HT-29 (cell line): ENCODE measurements at regions not wholly inside any gene's neighbourhood (a gene's known extent, or its start where the extent isn't known, plus 50 kb on each side); places are given as distances from the start of the nearest gene placed in this dataset.

ENCODE experiments used
- DNase-seq: peaks from one replicate; pipeline ENCODE4 v3.0.0-alpha.2; 2015; ENCODE audit warnings: low spot score

- peak; percentile 87 for DNase-seq
Measured at GRCh38 chr14:100438678-100439592, 115.8 kb downstream of the SLC25A47 start.

- DNase-seq = no peak
Measured at GRCh38 chr14:100439781-100440180, 116.6 kb downstream of the SLC25A47 start.

- DNase-seq = peak; percentile 83
Measured at GRCh38 chr14:100440207-100440631, 117.1 kb downstream of the SLC25A47 start.

- DNase-seq = no peak
Measured at GRCh38 chr14:100440758-100441203, 117.6 kb downstream of the SLC25A47 start.

- DNase-seq = no peak
Measured at GRCh38 chr14:100441271-100441947, 118.3 kb downstream of the SLC25A47 start.

GRCh38 chr14:100442036-100442435, 118.9 kb downstream of the SLC25A47 start:
- no peak for DNase-seq

- DNase-seq = no peak
Measured at GRCh38 chr14:100442498-100443490, 119.7 kb downstream of the SLC25A47 start.

GRCh38 chr14:100443603-100444002, 120.5 kb downstream of the SLC25A47 start:
- no peak for DNase-seq

- DNase-seq = no peak
Measured at GRCh38 chr14:100445436-100446088, 122.4 kb downstream of the SLC25A47 start.

GRCh38 chr14:100446572-100446971, 123.4 kb downstream of the SLC25A47 start:
- DNase-seq = no peak

GRCh38 chr14:100448376-100448775, 125.2 kb downstream of the SLC25A47 start:
- no peak for DNase-seq

GRCh38 chr14:100449225-100449987, 126.3 kb downstream of the SLC25A47 start:
- no peak for DNase-seq

GRCh38 chr14:100450049-100450448, 126.9 kb downstream of the SLC25A47 start:
- DNase-seq = no peak

- DNase-seq = no peak
Measured at GRCh38 chr14:100450736-100451135, 127.6 kb downstream of the SLC25A47 start.

GRCh38 chr14:100451264-100451663, 128.1 kb downstream of the SLC25A47 start:
- no peak for DNase-seq

GRCh38 chr14:100453930-100454329, 130.8 kb downstream of the SLC25A47 start:
- DNase-seq = no peak

- DNase-seq = no peak
Measured at GRCh38 chr14:100454437-100454836, 131.3 kb downstream of the SLC25A47 start.

- no peak for DNase-seq
Measured at GRCh38 chr14:100463937-100464336, 123.3 kb downstream of the BEGAIN start.

GRCh38 chr14:100466111-100466856, 120.9 kb downstream of the BEGAIN start:
- no peak for DNase-seq
